ENCODE measurements at regions not wholly inside any gene's neighbourhood (a gene's known extent, or its start where the extent isn't known, plus 50 kb on each side); places are given as distances from the start of the nearest gene placed in this dataset.

GRCh38 chr4:108398316-108398715, 222.1 kb upstream of the RPL34 start:
- no peak for DNase-seq

GRCh38 chr4:108397850-108398249, 222.5 kb upstream of the RPL34 start:
- DNase-seq, result no peak

GRCh38 chr4:108396900-108397497, 223.4 kb upstream of the RPL34 start:
- no peak for DNase-seq

GRCh38 chr4:108395786-108396185, 224.6 kb upstream of the RPL34 start:
- no peak for DNase-seq

GRCh38 chr4:108393890-108394472, 225.2 kb upstream of the LEF1 start:
- DNase-seq, result no peak

GRCh38 chr4:108391701-108392455, 223.1 kb upstream of the LEF1 start:
- no peak for DNase-seq

GRCh38 chr4:108385076-108385475, 216.3 kb upstream of the LEF1 start:
- DNase-seq, result no peak

- no peak for DNase-seq
These were observed 215.8 kb upstream of the LEF1 start for GRCh38 chr4:108384544-108384943.

- no peak for DNase-seq
These were observed 214.4 kb upstream of the LEF1 start for GRCh38 chr4:108383157-108383556.

GRCh38 chr4:108382751-108383150, 214.0 kb upstream of the LEF1 start:
- DNase-seq, result no peak

GRCh38 chr4:108378164-108378563, 209.4 kb upstream of the LEF1 start:
- no peak for DNase-seq

GRCh38 chr4:108377021-108377420, 208.3 kb upstream of the LEF1 start:
- DNase-seq, result no peak

GRCh38 chr4:108375434-108375833, 206.7 kb upstream of the LEF1 start:
- DNase-seq, result no peak

GRCh38 chr4:108372681-108373080, 203.9 kb upstream of the LEF1 start:
- peak; percentile 13 for DNase-seq

GRCh38 chr4:108371282-108371681, 202.6 kb upstream of the LEF1 start:
- no peak for DNase-seq

GRCh38 chr4:108370291-108371141, 201.8 kb upstream of the LEF1 start:
- DNase-seq, result no peak

GRCh38 chr4:108369035-108369655, 200.4 kb upstream of the LEF1 start:
- DNase-seq, result no peak

GRCh38 chr4:108367751-108368150, 199.0 kb upstream of the LEF1 start:
- DNase-seq, result no peak

- DNase-seq, result no peak
These were observed 198.0 kb upstream of the LEF1 start for GRCh38 chr4:108366716-108367115.

- DNase-seq, result no peak
These were observed 196.8 kb upstream of the LEF1 start for GRCh38 chr4:108365551-108365950.

- DNase-seq, result no peak
These were observed 193.2 kb upstream of the LEF1 start for GRCh38 chr4:108361886-108362285.

GRCh38 chr4:108361446-108361820, 192.7 kb upstream of the LEF1 start:
- DNase-seq, result no peak
